OCI-LY1 (cell line): ENCODE measurements at regions not wholly inside any gene's neighbourhood (a gene's known extent, or its start where the extent isn't known, plus 50 kb on each side); places are given as distances from the start of the nearest gene placed in this dataset.

Experiments used
- H2AFZ ChIP-seq: fragments of 200-600 bp; sonication (generic), shearing (Covaris generic); 2 replicates; pipeline ENCODE4 v1.6.0; 2014; ENCODE audit warnings: antibody characterized with exemption, mild to moderate bottlenecking, low read length
- H3F3A ChIP-seq: fragments of 200-600 bp; sonication (generic), shearing (Covaris generic); 2 replicates; pipeline ENCODE4 v1.6.0; 2014; ENCODE audit warnings: mild to moderate bottlenecking, antibody characterized with exemption, low read length, moderate library complexity; ENCODE audit not compliant: insufficient read depth
- H3K27ac ChIP-seq: fragments of 200-600 bp; sonication (generic); 2 replicates; pipeline ENCODE4 v1.5.1; 2014; ENCODE audit warnings: low read length, mixed run types, mild to moderate bottlenecking, low read depth; ENCODE audit not compliant: poor library complexity, severe bottlenecking
- H3K27me3 ChIP-seq: fragments of 200-600 bp; sonication (generic); 2 replicates; pipeline ENCODE4 v1.6.0; 2014; ENCODE audit warnings: antibody characterized with exemption, mild to moderate bottlenecking, low read length, moderate library complexity; ENCODE audit not compliant: insufficient read depth
- H3K36me3 ChIP-seq: fragments of 200-600 bp; sonication (generic); 2 replicates; pipeline ENCODE4 v1.6.1; 2014; ENCODE audit warnings: mild to moderate bottlenecking, antibody characterized with exemption, low read length, moderate library complexity, mixed read lengths; ENCODE audit not compliant: insufficient read depth
- H3K4me1 ChIP-seq: fragments of 200-600 bp; sonication (generic); 2 replicates; pipeline ENCODE4 v1.5.1; 2014; ENCODE audit warnings: mild to moderate bottlenecking, low read length, moderate library complexity; ENCODE audit not compliant: insufficient read depth, severe bottlenecking
- H3K4me2 ChIP-seq: fragments of 200-600 bp; sonication (generic), shearing (Covaris generic); 2 replicates; pipeline ENCODE4 v1.6.1; 2014; ENCODE audit warnings: low read length
- H3K4me3 ChIP-seq: fragments of 200-600 bp; sonication (generic); 2 replicates; pipeline ENCODE4 v1.5.1; 2014; ENCODE audit warnings: low read length, low read depth, mild to moderate bottlenecking, mixed read lengths; ENCODE audit not compliant: poor library complexity, severe bottlenecking
- H3K79me2 ChIP-seq: fragments of 200-600 bp; shearing (Covaris generic); 2 replicates; pipeline ENCODE4 v1.6.1; 2016; ENCODE audit warnings: mixed run types, low read length, mixed read lengths; ENCODE audit not compliant: insufficient read depth
- H3K9ac ChIP-seq: fragments of 200-600 bp; sonication (generic), shearing (Covaris generic); 2 replicates; pipeline ENCODE4 v1.6.1; 2014; ENCODE audit warnings: mild to moderate bottlenecking, low read length, mixed read lengths
- H3K9me2 ChIP-seq: fragments of 200-600 bp; sonication (generic), shearing (Covaris generic); 2 replicates; pipeline ENCODE4 v1.6.1; 2014; ENCODE audit warnings: low read depth, mild to moderate bottlenecking, low read length, mixed read lengths
- H3K9me3 ChIP-seq: fragments of 200-600 bp; shearing (Covaris generic); 2 replicates; pipeline ENCODE4 v1.6.1; 2014; ENCODE audit warnings: low read length, mixed read lengths
- H4K20me1 ChIP-seq: fragments of 200-600 bp; sonication (generic), shearing (Covaris generic); 2 replicates; pipeline ENCODE4 v1.6.0; 2016; ENCODE audit warnings: mild to moderate bottlenecking, low read length; ENCODE audit not compliant: insufficient read depth
- EZH2 ChIP-seq: fragments of 200-600 bp; sonication (generic), shearing (Covaris generic); IDR thresholded peaks from 2 replicates; pipeline ENCODE4 v1.8.0; 2017; ENCODE audit warnings: borderline replicate concordance, mixed run types, mild to moderate bottlenecking, antibody characterized with exemption, low read length, moderate library complexity, mixed read lengths
- TF ChIP-seq, protein P1 (sequence below): fragments of 200-600 bp; sonication (generic), shearing (Covaris generic); IDR thresholded peaks from 2 replicates; pipeline ENCODE4 v1.5.1; 2017; ENCODE audit warnings: mild to moderate bottlenecking, antibody characterized with exemption, low read length, moderate library complexity, mixed read lengths

DNA sequence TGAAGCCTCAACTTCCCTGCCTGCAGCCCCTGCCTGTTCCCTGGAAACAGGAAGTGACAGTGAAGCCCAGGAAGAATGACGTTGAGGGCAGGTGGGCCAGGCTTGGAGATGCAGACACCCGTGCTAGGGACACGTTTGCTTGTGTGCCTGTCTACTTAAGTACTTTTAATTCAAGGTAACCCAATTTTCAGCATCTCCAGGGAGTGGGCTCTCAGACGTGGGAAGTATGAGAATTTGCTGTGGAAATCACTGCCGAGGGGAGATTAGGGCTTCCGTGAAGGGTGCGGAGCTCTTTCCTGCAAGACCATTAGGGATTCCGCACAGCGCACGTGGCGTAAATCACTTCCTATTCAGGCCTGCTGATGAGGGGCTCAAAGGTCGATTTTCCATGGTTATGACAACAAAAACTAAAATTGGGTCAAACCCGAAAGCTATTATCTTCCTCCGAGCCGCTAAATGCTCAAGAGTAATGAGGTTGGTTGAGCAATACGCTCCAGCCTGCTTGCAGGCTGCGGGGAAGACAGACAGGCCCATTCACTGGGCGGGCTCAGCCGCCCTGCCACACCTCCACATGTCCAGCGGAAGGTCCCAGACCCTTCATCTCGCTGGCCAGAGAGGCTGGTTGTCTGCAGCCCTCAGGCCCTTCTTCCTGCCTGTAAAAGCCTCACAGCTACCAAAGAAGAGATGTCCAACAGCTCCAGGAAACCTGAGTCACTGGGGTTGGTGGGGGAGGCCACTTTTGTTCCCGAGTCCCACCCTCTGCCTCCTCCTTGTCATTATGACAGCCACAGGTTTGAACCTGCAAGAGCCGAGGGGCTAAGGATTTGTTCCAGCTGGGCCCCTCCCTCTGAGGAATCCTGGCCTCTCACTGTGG is 109.9 kb downstream of the RBFOX3 start:
- Histone ChIP-seq H3K36me3 (no peaks in the 10 kb centered on the region), H3K4me1 (no peaks in the 10 kb centered on the region), H4K20me1 (no peaks in the 10 kb centered on the region), H3K9ac (no peak overlapping the region), H3K4me3 (no peak overlapping the region), H3K4me2 (no peak overlapping the region), H2AFZ (no peak overlapping the region), H3K9me3 (no peaks in the 10 kb centered on the region), H3K27ac (no peak overlapping the region), H3K27me3 (no peaks in the 10 kb centered on the region; the same call in 1 of the 2 replicates), H3K9me2 (no peaks in the 10 kb centered on the region), H3F3A (no peaks in the 10 kb centered on the region), H3K79me2 (no peaks in the 10 kb centered on the region)
- TF ChIP-seq, protein P1, sequence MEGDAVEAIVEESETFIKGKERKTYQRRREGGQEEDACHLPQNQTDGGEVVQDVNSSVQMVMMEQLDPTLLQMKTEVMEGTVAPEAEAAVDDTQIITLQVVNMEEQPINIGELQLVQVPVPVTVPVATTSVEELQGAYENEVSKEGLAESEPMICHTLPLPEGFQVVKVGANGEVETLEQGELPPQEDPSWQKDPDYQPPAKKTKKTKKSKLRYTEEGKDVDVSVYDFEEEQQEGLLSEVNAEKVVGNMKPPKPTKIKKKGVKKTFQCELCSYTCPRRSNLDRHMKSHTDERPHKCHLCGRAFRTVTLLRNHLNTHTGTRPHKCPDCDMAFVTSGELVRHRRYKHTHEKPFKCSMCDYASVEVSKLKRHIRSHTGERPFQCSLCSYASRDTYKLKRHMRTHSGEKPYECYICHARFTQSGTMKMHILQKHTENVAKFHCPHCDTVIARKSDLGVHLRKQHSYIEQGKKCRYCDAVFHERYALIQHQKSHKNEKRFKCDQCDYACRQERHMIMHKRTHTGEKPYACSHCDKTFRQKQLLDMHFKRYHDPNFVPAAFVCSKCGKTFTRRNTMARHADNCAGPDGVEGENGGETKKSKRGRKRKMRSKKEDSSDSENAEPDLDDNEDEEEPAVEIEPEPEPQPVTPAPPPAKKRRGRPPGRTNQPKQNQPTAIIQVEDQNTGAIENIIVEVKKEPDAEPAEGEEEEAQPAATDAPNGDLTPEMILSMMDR = no peak
- TF ChIP-seq EZH2 = no peak

DNA sequence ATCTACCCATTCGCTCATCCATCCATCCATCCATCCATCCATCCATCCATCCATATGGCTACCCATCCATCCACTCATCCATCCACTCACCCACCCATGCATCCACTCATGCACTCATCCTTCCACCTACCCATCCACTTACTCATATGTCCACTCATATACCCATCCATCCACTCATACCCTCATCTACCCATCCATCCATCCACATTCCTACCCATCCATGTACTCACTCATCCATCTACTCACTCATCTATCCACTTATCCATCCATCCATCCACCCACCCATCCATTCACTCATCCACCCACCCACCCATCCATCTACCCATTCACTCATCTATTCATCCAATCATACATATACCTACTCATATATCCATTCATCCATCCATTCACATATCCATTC is 112.0 kb downstream of the RBFOX3 start:
- Histone ChIP-seq H3F3A (no peaks in the 10 kb centered on the region), H3K4me1 (no peaks in the 10 kb centered on the region), H3K4me2 (no peak overlapping the region), H3K27me3 (no peaks in the 10 kb centered on the region; the same call in 1 of the 2 replicates), H3K9ac (no peak overlapping the region), H3K27ac (no peak overlapping the region), H3K36me3 (no peaks in the 10 kb centered on the region), H3K9me2 (no peaks in the 10 kb centered on the region), H3K79me2 (no peaks in the 10 kb centered on the region), H2AFZ (no peak overlapping the region), H3K4me3 (no peak overlapping the region), H4K20me1 (no peaks in the 10 kb centered on the region), H3K9me3 (no peaks in the 10 kb centered on the region)
- TF ChIP-seq EZH2 = no peak
- TF ChIP-seq, protein P1 = no peak

DNA sequence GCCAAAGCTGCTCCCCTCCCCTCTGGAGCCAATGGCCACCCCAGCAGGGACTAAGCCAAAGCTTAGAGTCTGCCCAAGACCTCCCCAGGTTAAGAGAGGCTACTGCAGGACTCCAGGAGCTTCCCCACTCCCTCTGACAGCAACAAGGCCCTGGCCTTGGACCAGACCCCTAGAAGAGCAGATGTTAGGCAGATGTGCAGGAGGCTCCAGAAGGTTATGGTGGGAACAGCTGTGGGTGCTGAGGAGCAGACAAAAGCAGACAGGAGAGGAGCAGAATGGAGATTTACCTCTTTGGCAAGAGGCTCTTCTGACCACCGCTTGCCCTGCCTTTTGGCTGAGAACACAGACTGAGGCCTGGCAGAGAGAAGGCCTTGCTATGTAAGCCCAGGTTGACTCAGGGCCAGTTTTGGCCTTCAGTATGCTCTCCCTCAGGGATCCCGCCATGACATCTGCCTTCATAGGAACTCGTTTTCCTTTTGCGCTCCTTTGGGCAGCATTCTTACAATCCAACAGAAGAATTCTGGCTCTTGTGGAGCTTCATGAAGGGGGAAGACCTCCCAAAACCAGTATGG is 113.0 kb downstream of the RBFOX3 start:
- TF ChIP-seq, protein P1 = no peak
- Histone ChIP-seq H4K20me1 (no peaks in the 10 kb centered on the region), H2AFZ (no peak overlapping the region), H3K9ac (no peak overlapping the region), H3K4me3 (no peak overlapping the region), H3K27me3 (no peaks in the 10 kb centered on the region; the same call in 1 of the 2 replicates), H3K4me2 (no peak overlapping the region), H3K4me1 (no peaks in the 10 kb centered on the region), H3K79me2 (no peaks in the 10 kb centered on the region), H3K27ac (no peak overlapping the region), H3K9me3 (no peaks in the 10 kb centered on the region), H3K36me3 (no peaks in the 10 kb centered on the region), H3K9me2 (no peaks in the 10 kb centered on the region), H3F3A (no peaks in the 10 kb centered on the region)
